SU-DHL-6 (cell line): ENCODE measurements at regions not wholly inside any gene's neighbourhood (a gene's known extent, or its start where the extent isn't known, plus 50 kb on each side); places are given as distances from the start of the nearest gene placed in this dataset.

ENCODE experiments used
- H2AFZ ChIP-seq: fragments of 200-600 bp; sonication (generic); 2 replicates; pipeline ENCODE4 v1.6.1; 2014; ENCODE audit warnings: low read depth, mild to moderate bottlenecking, moderate library complexity, mixed read lengths, antibody characterized with exemption, low read length; ENCODE audit not compliant: severe bottlenecking
- H3F3A ChIP-seq: fragments of 200-600 bp; shearing (Covaris generic); 2 replicates; pipeline ENCODE4 v1.6.0; 2016; ENCODE audit warnings: antibody characterized with exemption, mild to moderate bottlenecking; ENCODE audit not compliant: insufficient read depth
- H3K27ac ChIP-seq: fragments of 200-600 bp; sonication (generic); 2 replicates; pipeline ENCODE4 v1.5.1; 2016; ENCODE audit warnings: low read depth, mild to moderate bottlenecking, low read length, moderate library complexity, mixed read lengths
- H3K27me3 ChIP-seq: fragments of 200-600 bp; sonication (generic), shearing (Covaris generic); 2 replicates; pipeline ENCODE4 v1.6.0; 2014; ENCODE audit warnings: mild to moderate bottlenecking, low read length
- H3K36me3 ChIP-seq: fragments of 200-600 bp; sonication (generic); 2 replicates; pipeline ENCODE4 v1.6.1; 2014; ENCODE audit warnings: mild to moderate bottlenecking, low read length, mixed read lengths
- H3K4me2 ChIP-seq: fragments of 300-600, 200-600 bp; shearing (Covaris generic), sonication (generic); 2 replicates; pipeline ENCODE4 v1.6.0; 2014; ENCODE audit warnings: low read length, low read depth, mild to moderate bottlenecking; ENCODE audit not compliant: poor library complexity, severe bottlenecking
- H3K4me3 ChIP-seq: fragments of 200-600 bp; sonication (generic); 2 replicates; pipeline ENCODE4 v1.5.1; 2014; ENCODE audit warnings: antibody characterized with exemption, low read length, mild to moderate bottlenecking, mixed read lengths; ENCODE audit not compliant: insufficient read depth, poor library complexity, severe bottlenecking
- H3K79me2 ChIP-seq: fragments of 200-600 bp; sonication (generic); 2 replicates; pipeline ENCODE4 v1.6.1; 2014; ENCODE audit warnings: mild to moderate bottlenecking, low read length, moderate library complexity; ENCODE audit not compliant: insufficient read depth
- H3K9ac ChIP-seq: fragments of 200-600 bp; sonication (generic); 2 replicates; pipeline ENCODE4 v1.7.0; 2014; ENCODE audit warnings: mild to moderate bottlenecking, low read length
- H3K9me2 ChIP-seq: fragments of 200-600 bp; sonication (generic); replicated peaks from 2 replicates; pipeline ENCODE4 v1.6.1; 2014; ENCODE audit warnings: low read length; ENCODE audit not compliant: insufficient read depth
- H3K9me3 ChIP-seq: fragments of 200-600 bp; sonication (generic); 2 replicates; pipeline ENCODE4 v1.6.1; 2014; ENCODE audit warnings: low read length, mixed read lengths; ENCODE audit not compliant: insufficient read depth
- H4K20me1 ChIP-seq: fragments of 200-600 bp; sonication (generic); 2 replicates; pipeline ENCODE4 v1.6.1; 2014; ENCODE audit warnings: low read depth, mild to moderate bottlenecking, antibody characterized with exemption, low read length, moderate library complexity, mixed read lengths
- EZH2phosphoT487 ChIP-seq: fragments of 200-600 bp; sonication (generic), shearing (Covaris generic); conservative IDR thresholded peaks from 2 replicates; pipeline ENCODE4 v1.6.1; 2018; ENCODE audit warnings: mild to moderate bottlenecking, antibody characterized with exemption, low read length, moderate library complexity, mixed read lengths
- TF ChIP-seq, protein P1 (sequence below): fragments of 200-600 bp; sonication (generic); IDR thresholded peaks from one replicate; pipeline ENCODE4 v1.5.1; 2017; ENCODE audit warnings: antibody characterized with exemption, mild to moderate bottlenecking, low read length, moderate library complexity; ENCODE audit not compliant: insufficient read depth, poor library complexity, severe bottlenecking

DNA sequence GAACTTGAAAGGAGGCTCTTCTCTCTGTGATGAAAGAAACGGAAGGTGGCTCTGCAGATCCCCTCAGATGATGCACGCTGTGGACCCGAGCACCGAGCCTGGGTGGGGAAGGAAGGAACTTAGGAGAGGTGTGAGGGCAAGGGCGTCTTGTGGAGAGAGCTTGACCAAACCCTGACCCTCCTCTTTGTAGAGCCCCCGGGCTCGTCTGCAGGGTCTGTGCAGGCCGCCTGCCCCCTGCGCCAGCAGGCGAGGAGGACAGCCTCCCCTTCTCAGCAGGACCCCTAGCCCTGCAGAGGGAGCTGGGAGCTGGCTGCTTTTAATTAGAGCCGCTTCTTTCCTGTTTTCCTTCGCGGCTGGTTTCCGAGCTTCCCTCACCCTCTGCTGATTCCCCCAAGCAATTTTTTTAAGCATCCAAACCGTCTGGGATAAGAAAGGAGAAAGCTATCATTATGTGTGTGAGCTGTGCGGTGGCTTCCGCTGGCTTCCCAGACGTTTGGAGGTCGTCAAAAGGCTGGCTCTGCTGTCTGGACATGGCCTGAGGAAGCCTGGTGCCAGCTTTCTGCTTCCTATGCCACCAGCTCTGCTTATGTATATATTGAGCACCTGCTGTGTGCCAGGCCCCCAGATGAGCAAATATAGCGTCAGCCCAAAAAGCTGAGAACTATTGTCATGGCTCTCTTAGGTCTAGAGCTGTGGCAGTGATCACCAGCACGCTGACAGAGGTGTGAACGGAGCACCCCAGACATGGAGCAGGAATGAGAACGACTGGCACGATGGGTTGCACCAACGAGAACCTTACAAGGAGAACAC lies 160.2 kb upstream of the IRF2BP2 start:
- Histone ChIP-seq H3K4me2 (no peak overlapping the region), H3F3A (peaks cover 16% of the 10 kb centered on the region), H3K27me3 (no peaks in the 10 kb centered on the region), H3K79me2 (no peaks in the 10 kb centered on the region), H3K36me3 (no peaks in the 10 kb centered on the region), H3K9me3 (no peaks in the 10 kb centered on the region), H3K4me3 (no peak overlapping the region), H2AFZ (no peak overlapping the region), H4K20me1 (no peaks in the 10 kb centered on the region), H3K9me2 (no peaks in the 10 kb centered on the region), H3K27ac (no peak overlapping the region), H3K9ac (no peak overlapping the region)
- TF ChIP-seq, protein P1, sequence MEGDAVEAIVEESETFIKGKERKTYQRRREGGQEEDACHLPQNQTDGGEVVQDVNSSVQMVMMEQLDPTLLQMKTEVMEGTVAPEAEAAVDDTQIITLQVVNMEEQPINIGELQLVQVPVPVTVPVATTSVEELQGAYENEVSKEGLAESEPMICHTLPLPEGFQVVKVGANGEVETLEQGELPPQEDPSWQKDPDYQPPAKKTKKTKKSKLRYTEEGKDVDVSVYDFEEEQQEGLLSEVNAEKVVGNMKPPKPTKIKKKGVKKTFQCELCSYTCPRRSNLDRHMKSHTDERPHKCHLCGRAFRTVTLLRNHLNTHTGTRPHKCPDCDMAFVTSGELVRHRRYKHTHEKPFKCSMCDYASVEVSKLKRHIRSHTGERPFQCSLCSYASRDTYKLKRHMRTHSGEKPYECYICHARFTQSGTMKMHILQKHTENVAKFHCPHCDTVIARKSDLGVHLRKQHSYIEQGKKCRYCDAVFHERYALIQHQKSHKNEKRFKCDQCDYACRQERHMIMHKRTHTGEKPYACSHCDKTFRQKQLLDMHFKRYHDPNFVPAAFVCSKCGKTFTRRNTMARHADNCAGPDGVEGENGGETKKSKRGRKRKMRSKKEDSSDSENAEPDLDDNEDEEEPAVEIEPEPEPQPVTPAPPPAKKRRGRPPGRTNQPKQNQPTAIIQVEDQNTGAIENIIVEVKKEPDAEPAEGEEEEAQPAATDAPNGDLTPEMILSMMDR = no peak
- no peak for TF ChIP-seq EZH2phosphoT487

- no peaks in the 10 kb centered on the region for H3K9me3 ChIP-seq
- no peaks in the 10 kb centered on the region for H3K36me3 ChIP-seq
- no peaks in the 10 kb centered on the region for H3K9me2 ChIP-seq
- no peaks in the 10 kb centered on the region for H3K79me2 ChIP-seq
- no peak overlapping the region for H3K4me2 ChIP-seq
- H4K20me1 ChIP-seq = no peaks in the 10 kb centered on the region
- H3F3A ChIP-seq = peaks cover 16% of the 10 kb centered on the region
- no peak overlapping the region for H3K27ac ChIP-seq
- no peak overlapping the region for H3K4me3 ChIP-seq
- no peaks in the 10 kb centered on the region for H3K27me3 ChIP-seq
- no peak for TF ChIP-seq EZH2phosphoT487
- TF ChIP-seq, protein P1 = no peak
- H3K9ac ChIP-seq = no peak overlapping the region
- H2AFZ ChIP-seq = no peak overlapping the region
These were observed 159.5 kb upstream of the IRF2BP2 start for GRCh38 chr1:234769284-234769985.

DNA sequence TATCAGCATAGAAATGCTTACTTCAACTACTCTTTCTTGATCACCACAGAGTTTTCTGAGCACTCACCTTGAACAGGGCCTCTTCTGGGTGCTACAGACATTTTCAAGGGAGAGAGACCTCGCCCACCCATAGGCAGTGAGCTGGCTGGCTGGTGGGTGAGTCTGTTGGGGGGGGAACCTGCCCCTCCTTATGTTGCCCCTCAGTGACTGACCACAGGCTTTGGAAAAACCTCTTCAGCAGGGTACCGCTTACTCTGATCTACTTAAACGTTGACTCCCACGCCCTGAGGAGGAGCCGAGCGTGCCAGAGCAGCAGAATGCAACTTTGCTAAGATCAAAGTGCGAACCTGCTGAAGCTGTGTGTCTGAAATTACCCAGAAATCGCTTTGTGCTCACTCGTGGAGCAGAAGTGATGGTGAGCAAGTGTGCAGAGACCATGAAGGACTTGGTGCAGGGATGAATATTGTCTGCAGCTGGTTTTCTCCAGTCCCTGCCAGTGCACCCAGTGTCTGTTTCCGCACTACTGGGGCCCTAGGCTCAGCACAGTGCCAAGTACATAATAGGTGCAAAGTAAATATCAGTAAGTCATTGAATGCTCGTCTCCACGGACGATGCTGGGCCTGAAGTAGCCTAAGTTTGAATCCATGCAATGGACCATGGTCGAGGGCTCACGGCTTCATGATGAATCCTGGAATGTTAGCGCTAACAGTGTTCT lies 158.7 kb upstream of the IRF2BP2 start:
- Histone ChIP-seq H3K79me2 (no peaks in the 10 kb centered on the region), H3K4me3 (no peak overlapping the region), H3F3A (peaks cover 16% of the 10 kb centered on the region), H3K9me3 (no peaks in the 10 kb centered on the region), H3K27ac (no peak overlapping the region), H2AFZ (no peak overlapping the region), H3K36me3 (no peaks in the 10 kb centered on the region), H4K20me1 (no peaks in the 10 kb centered on the region), H3K9me2 (no peaks in the 10 kb centered on the region), H3K4me2 (no peak overlapping the region), H3K9ac (no peak overlapping the region), H3K27me3 (no peaks in the 10 kb centered on the region)
- TF ChIP-seq, protein P1 = no peak
- no peak for TF ChIP-seq EZH2phosphoT487
